Uterus (tissue), 2 donors: ENCODE measurements at regions not wholly inside any gene's neighbourhood (a gene's known extent, or its start where the extent isn't known, plus 50 kb on each side); places are given as distances from the start of the nearest gene placed in this dataset.

Experiments
- POLR2A ChIP-seq, 2 donors: fragments of 450-650 bp; IDR thresholded peaks; one replicate each; pipeline ENCODE4 v1.6.1; 2016; ENCODE audit warnings: antibody characterized with exemption in 2 of 2, mild to moderate bottlenecking in 1 of 2, moderate library complexity in 1 of 2
- TF ChIP-seq, protein P1 (sequence below), 4 experiments: fragments of 200-600 bp in 2 of 4; fragments of 450-650 bp in 2 of 4; sonication (generic) in 2 of 4; IDR thresholded peaks; one replicate each; pipeline ENCODE4 v1.5.1; 2016 to 2019; ENCODE audit warnings: antibody characterized with exemption in 4 of 4, mild to moderate bottlenecking in 2 of 4, moderate library complexity in 1 of 4

DNA sequence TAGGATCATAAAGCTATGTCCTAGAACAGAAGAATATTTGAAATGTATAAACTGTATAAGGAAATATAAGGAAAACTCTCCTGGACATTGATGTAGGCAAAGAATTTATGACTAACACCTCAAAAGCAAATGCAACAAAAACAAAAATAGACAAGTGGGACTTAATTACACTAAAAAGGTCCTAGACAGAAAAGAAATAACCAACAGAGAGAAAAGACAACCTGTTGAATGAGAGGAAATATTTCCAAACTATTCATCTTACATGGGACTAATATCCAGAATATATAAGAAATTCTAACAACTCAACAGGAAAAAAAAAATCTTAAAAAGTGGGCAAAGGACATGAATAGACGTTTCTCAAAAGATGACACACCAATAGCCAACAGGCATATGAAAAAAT lies 54.4 kb upstream of the PRDX4 start:
- TF ChIP-seq, protein P1, sequence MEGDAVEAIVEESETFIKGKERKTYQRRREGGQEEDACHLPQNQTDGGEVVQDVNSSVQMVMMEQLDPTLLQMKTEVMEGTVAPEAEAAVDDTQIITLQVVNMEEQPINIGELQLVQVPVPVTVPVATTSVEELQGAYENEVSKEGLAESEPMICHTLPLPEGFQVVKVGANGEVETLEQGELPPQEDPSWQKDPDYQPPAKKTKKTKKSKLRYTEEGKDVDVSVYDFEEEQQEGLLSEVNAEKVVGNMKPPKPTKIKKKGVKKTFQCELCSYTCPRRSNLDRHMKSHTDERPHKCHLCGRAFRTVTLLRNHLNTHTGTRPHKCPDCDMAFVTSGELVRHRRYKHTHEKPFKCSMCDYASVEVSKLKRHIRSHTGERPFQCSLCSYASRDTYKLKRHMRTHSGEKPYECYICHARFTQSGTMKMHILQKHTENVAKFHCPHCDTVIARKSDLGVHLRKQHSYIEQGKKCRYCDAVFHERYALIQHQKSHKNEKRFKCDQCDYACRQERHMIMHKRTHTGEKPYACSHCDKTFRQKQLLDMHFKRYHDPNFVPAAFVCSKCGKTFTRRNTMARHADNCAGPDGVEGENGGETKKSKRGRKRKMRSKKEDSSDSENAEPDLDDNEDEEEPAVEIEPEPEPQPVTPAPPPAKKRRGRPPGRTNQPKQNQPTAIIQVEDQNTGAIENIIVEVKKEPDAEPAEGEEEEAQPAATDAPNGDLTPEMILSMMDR (IDR thresholded peaks at IDR 0.05), result no peak
- TF ChIP-seq POLR2A (IDR thresholded peaks at IDR 0.05), result no peak
